ENCODE measurements at regions not wholly inside any gene's neighbourhood (a gene's known extent, or its start where the extent isn't known, plus 50 kb on each side); places are given as distances from the start of the nearest gene placed in this dataset.

DNA sequence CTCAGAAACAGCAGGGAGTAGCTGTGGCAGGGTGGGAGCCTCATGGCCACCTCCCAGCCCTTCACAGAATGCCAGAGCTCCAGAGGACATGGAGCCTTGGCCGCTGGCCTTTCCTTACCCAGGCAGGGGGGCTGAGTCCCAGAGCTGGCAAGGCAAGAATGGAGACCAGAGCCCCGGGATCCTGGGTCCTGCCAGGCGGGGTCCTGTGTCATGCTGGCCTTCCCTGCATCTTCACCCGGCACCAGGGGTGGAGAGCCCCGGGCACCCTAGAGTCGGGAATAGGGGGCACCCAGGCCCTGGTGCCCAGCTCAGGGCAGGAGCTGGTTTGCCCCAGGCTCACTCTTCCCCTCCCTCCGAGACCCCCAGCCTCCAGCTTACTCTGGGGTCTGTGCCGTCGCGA lies 519.9 kb downstream of the TBC1D22A start:
- Histone ChIP-seq H3K36me3 (ENCODE audit: control insufficient read depth, insufficient read depth, low read length) (no peaks in the 10 kb centered on the region), H3K4me3 (ENCODE audit: low read length) (no peak overlapping the region), H3K9me3 (ENCODE audit: control insufficient read depth, insufficient read depth, low read length) (no peaks in the 10 kb centered on the region), H3K27me3 (ENCODE audit: control insufficient read depth, insufficient read depth, low read length) (no peaks in the 10 kb centered on the region), H3K4me1 (ENCODE audit: control insufficient read depth, insufficient read depth, low read length) (no peaks in the 10 kb centered on the region), H3K27ac (ENCODE audit: low read length) (no peak overlapping the region)
- WGBS (ENCODE audit: insufficient coverage), result 85% methylated on average over 10 of the region's 10 CpGs
- no peaks in the 10 kb centered on the region for H3K9me3 Mint-ChIP-seq
- no peaks in the 10 kb centered on the region for H3K4me1 Mint-ChIP-seq
- no peak overlapping the region for H3K27ac Mint-ChIP-seq
- H3K27me3 Mint-ChIP-seq (ENCODE audit: low read depth in 2 of 2), result no peaks in the 10 kb centered on the region
- DNase-seq (no peak), ATAC-seq (no peak)
- H3K36me3 Mint-ChIP-seq, result no peaks in the 10 kb centered on the region
- intact Hi-C loops (cut with micrococcal nuclease), result no loop called here
- no peak for TF ChIP-seq CTCF (IDR thresholded peaks at IDR 0.05)
- no peak overlapping the region for H3K4me3 Mint-ChIP-seq

DNA sequence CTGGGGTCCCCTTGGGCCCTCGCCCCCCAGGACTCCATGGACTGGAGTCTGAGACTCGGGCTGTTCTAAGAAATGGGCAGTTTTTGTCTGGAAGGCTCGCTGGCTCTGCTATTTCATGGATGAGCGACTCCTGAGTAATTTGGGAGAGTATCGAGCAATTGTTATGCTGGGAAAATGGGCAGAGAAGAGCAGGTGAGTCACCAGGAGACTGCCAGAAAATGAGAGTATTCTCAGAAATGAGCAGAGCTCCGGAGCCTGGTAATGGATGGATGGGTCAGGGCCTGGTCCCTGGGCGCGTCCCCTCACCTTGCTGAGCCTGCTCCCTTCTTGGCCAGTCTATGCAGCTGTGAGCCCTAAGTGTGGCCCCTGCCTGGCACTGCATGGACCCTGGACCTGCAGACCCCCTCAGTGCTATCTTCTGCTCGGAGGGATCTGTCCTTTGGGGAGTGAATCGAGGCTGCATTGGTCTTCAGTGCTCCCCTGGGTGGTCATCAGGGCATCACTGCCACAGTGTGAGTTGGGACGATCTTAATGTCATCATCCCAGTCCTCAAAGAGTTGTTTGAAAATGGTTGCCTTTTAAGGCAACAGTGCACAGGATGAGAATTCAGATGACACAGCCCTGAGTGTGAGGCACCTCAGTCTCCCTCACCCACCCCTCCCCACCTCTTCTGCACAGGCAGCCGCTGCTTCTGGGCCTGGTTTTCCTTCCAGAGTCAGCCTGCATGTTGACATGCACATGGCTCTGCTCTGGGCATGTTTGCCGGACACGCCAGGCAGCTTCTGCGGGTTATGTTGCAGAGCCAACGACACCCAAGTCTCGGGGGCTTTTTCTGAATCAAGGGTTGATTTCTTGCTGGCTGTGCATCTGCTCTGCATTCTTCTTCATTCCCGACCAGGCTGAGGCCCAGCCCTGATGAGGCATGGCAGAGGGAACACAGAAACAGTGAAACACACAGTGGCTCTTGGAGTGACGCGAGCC lies 519.0 kb downstream of the TBC1D22A start:
- H3K36me3 Mint-ChIP-seq, result no peaks in the 10 kb centered on the region
- TF ChIP-seq CTCF (IDR thresholded peaks at IDR 0.05), result no peak
- intact Hi-C loops (cut with micrococcal nuclease), result no loop called here
- Histone ChIP-seq H3K9me3 (ENCODE audit: control insufficient read depth, insufficient read depth, low read length) (no peaks in the 10 kb centered on the region), H3K27ac (ENCODE audit: low read length) (no peak overlapping the region), H3K4me1 (ENCODE audit: control insufficient read depth, insufficient read depth, low read length) (no peaks in the 10 kb centered on the region), H3K36me3 (ENCODE audit: control insufficient read depth, insufficient read depth, low read length) (no peaks in the 10 kb centered on the region), H3K4me3 (ENCODE audit: low read length) (no peak overlapping the region), H3K27me3 (ENCODE audit: control insufficient read depth, insufficient read depth, low read length) (no peaks in the 10 kb centered on the region)
- no peak overlapping the region for H3K27ac Mint-ChIP-seq
- no peaks in the 10 kb centered on the region for H3K9me3 Mint-ChIP-seq
- DNase-seq (no peak), ATAC-seq (no peak)
- WGBS (ENCODE audit: insufficient coverage), result 85% methylated on average over 20 of the region's 20 CpGs
- H3K4me3 Mint-ChIP-seq, result no peak overlapping the region
- peaks cover 0 to 1% of the 10 kb centered on the region in 2 donors for H3K27me3 Mint-ChIP-seq (ENCODE audit: low read depth in 2 of 2)
- no peaks in the 10 kb centered on the region for H3K4me1 Mint-ChIP-seq

- no peaks in the 10 kb centered on the region for H3K9me3 Mint-ChIP-seq
- DNase-seq, result no peak
- no peak overlapping the region for H3K4me3 Mint-ChIP-seq
- H3K36me3 ChIP-seq (ENCODE audit: control insufficient read depth, insufficient read depth, low read length), result no peaks in the 10 kb centered on the region
- no peak overlapping the region for H3K27ac Mint-ChIP-seq
- WGBS (ENCODE audit: insufficient coverage), result 88% methylated on average over 6 of the region's 6 CpGs
- intact Hi-C loops (cut with micrococcal nuclease), result no loop called here
- no peaks in the 10 kb centered on the region for H3K4me1 ChIP-seq (ENCODE audit: control insufficient read depth, insufficient read depth, low read length)
- no peak overlapping the region for H3K27ac ChIP-seq (ENCODE audit: low read length)
- no peaks in the 10 kb centered on the region for H3K9me3 ChIP-seq (ENCODE audit: control insufficient read depth, insufficient read depth, low read length)
- no peaks in the 10 kb centered on the region for H3K36me3 Mint-ChIP-seq
- no peak for ATAC-seq
- TF ChIP-seq CTCF (IDR thresholded peaks at IDR 0.05), result no peak
- peaks cover 0 to 4% of the 10 kb centered on the region in 2 donors for H3K27me3 Mint-ChIP-seq (ENCODE audit: low read depth in 2 of 2)
- no peaks in the 10 kb centered on the region for H3K27me3 ChIP-seq (ENCODE audit: control insufficient read depth, insufficient read depth, low read length)
- no peaks in the 10 kb centered on the region for H3K4me1 Mint-ChIP-seq
- H3K4me3 ChIP-seq (ENCODE audit: low read length), result no peak overlapping the region
Measured at GRCh38 chr22:47280301-47280700, 517.9 kb downstream of the TBC1D22A start.
